ENCODE measurements at regions not wholly inside any gene's neighbourhood (a gene's known extent, or its start where the extent isn't known, plus 50 kb on each side); places are given as distances from the start of the nearest gene placed in this dataset.

- no peak overlapping the region for H3K27ac Mint-ChIP-seq
- H3K27me3 Mint-ChIP-seq (ENCODE audit: low read depth, poor library complexity), result no peaks in the 10 kb centered on the region
- peaks cover 9% of the 10 kb centered on the region for H3K9me3 Mint-ChIP-seq
- no peak for TF ChIP-seq CTCF (IDR thresholded peaks at IDR 0.05)
- H3K4me3 Mint-ChIP-seq, result no peak overlapping the region
- H3K36me3 Mint-ChIP-seq (ENCODE audit: low read depth), result no peaks in the 10 kb centered on the region
- no peak for DNase-seq
- H3K4me1 Mint-ChIP-seq, result peaks cover 42% of the 10 kb centered on the region
These were observed 239.8 kb upstream of the ARHGAP20 start for GRCh38 chr11:110951950-110952503.

GRCh38 chr11:110951037-110951949 is 239.1 kb upstream of the ARHGAP20 start:
- no peak for TF ChIP-seq CTCF (IDR thresholded peaks at IDR 0.05)
- H3K27ac Mint-ChIP-seq, result no peak overlapping the region
- H3K4me1 Mint-ChIP-seq, result peaks cover 38% of the 10 kb centered on the region
- no peak for DNase-seq
- peaks cover 9% of the 10 kb centered on the region for H3K9me3 Mint-ChIP-seq
- no peaks in the 10 kb centered on the region for H3K36me3 Mint-ChIP-seq (ENCODE audit: low read depth)
- no peaks in the 10 kb centered on the region for H3K27me3 Mint-ChIP-seq (ENCODE audit: low read depth, poor library complexity)
- no peak overlapping the region for H3K4me3 Mint-ChIP-seq

GRCh38 chr11:110948112-110948511 is 235.9 kb upstream of the ARHGAP20 start:
- Mint-ChIP-seq H3K27me3 (ENCODE audit: low read depth, poor library complexity) (no peaks in the 10 kb centered on the region), H3K4me1 (peaks cover 17% of the 10 kb centered on the region), H3K36me3 (ENCODE audit: low read depth) (no peaks in the 10 kb centered on the region), H3K9me3 (peaks cover 9% of the 10 kb centered on the region), H3K27ac (no peak overlapping the region), H3K4me3 (no peak overlapping the region)
- DNase-seq, result no peak
- no peak for TF ChIP-seq CTCF (IDR thresholded peaks at IDR 0.05)

GRCh38 chr11:110947096-110947495 is 234.9 kb upstream of the ARHGAP20 start:
- H3K9me3 Mint-ChIP-seq, result peaks cover 9% of the 10 kb centered on the region
- H3K27ac Mint-ChIP-seq, result no peak overlapping the region
- DNase-seq, result no peak
- H3K4me1 Mint-ChIP-seq, result peaks cover 17% of the 10 kb centered on the region
- no peaks in the 10 kb centered on the region for H3K36me3 Mint-ChIP-seq (ENCODE audit: low read depth)
- no peaks in the 10 kb centered on the region for H3K27me3 Mint-ChIP-seq (ENCODE audit: low read depth, poor library complexity)
- H3K4me3 Mint-ChIP-seq, result no peak overlapping the region
- no peak for TF ChIP-seq CTCF (IDR thresholded peaks at IDR 0.05)

- no peak for TF ChIP-seq CTCF (IDR thresholded peaks at IDR 0.05)
- H3K27ac Mint-ChIP-seq, result no peak overlapping the region
- no peaks in the 10 kb centered on the region for H3K36me3 Mint-ChIP-seq (ENCODE audit: low read depth)
- peaks cover 5% of the 10 kb centered on the region for H3K4me1 Mint-ChIP-seq
- H3K4me3 Mint-ChIP-seq, result no peak overlapping the region
- H3K9me3 Mint-ChIP-seq, result no peaks in the 10 kb centered on the region
- no peaks in the 10 kb centered on the region for H3K27me3 Mint-ChIP-seq (ENCODE audit: low read depth, poor library complexity)
- DNase-seq, result no peak
These were observed 227.2 kb upstream of the ARHGAP20 start for GRCh38 chr11:110939471-110939870.
